GM12892 (cell line): ENCODE measurements at regions not wholly inside any gene's neighbourhood (a gene's known extent, or its start where the extent isn't known, plus 50 kb on each side); places are given as distances from the start of the nearest gene placed in this dataset.
"Not testable (repeated sequence)": the region's sequence is repeated elsewhere in the genome, so short reads cannot be mapped to it uniquely, and the experiment has no call there.

Experiments used
- DNase-seq: peaks from one replicate; pipeline ENCODE4 v3.0.0; 2011; ENCODE audit not compliant: insufficient read length
- FAIRE-seq: peaks from 2 replicates; lab custom pipeline; 2011; peaks lifted over from hg19 to GRCh38; lab: Jason Lieb, UNC
- POLR2A ChIP-seq: IDR thresholded peaks from 2 replicates; pipeline ENCODE4 v1.6.1; 2011; ENCODE audit warnings: low read depth, low read length, control low read depth
- POLR2AphosphoS5 ChIP-seq: IDR thresholded peaks from 2 replicates; pipeline ENCODE4 v1.6.1; 2011; ENCODE audit warnings: low read depth, low read length, control low read depth
- TAF1 ChIP-seq: IDR thresholded peaks from 2 replicates; pipeline ENCODE4 v1.6.1; 2011; ENCODE audit warnings: low read depth, mild to moderate bottlenecking, control low read depth, low read length, borderline replicate concordance

GRCh38 chr7:131646203-131646602 lies 89.8 kb upstream of the PODXL start:
- TF ChIP-seq POLR2A (no peak), POLR2AphosphoS5 (no peak), TAF1 (no peak)
- DNase-seq = no peak
- FAIRE-seq = no peak

GRCh38 chr7:131642429-131642828 lies 86.0 kb upstream of the PODXL start:
- TF ChIP-seq POLR2A = no peak
- TF ChIP-seq TAF1 = no peak
- no peak for TF ChIP-seq POLR2AphosphoS5
- DNase-seq (no peak), FAIRE-seq (no peak)

- FAIRE-seq (no peak), DNase-seq (no peak)
- no peak for TF ChIP-seq POLR2A
- TF ChIP-seq TAF1 = no peak
- TF ChIP-seq POLR2AphosphoS5 = no peak
These were observed 84.3 kb upstream of the PODXL start for GRCh38 chr7:131640686-131641085.

GRCh38 chr7:131638641-131639430 lies 82.4 kb upstream of the PODXL start:
- no peak for DNase-seq
- TF ChIP-seq POLR2AphosphoS5 (no peak), TAF1 (no peak), POLR2A (no peak)
- no peak for FAIRE-seq

GRCh38 chr7:131637859-131638258 lies 81.4 kb upstream of the PODXL start:
- no peak for DNase-seq
- TF ChIP-seq POLR2AphosphoS5 (no peak), TAF1 (no peak), POLR2A (no peak)
- no peak for FAIRE-seq

GRCh38 chr7:131636092-131636491 lies 79.7 kb upstream of the PODXL start:
- no peak for DNase-seq
- no peak for FAIRE-seq
- TF ChIP-seq TAF1 (no peak), POLR2A (no peak), POLR2AphosphoS5 (no peak)

GRCh38 chr7:131634197-131634596 lies 77.8 kb upstream of the PODXL start:
- FAIRE-seq, DNase-seq: not testable (repeated sequence)

GRCh38 chr7:131633342-131633843 lies 77.0 kb upstream of the PODXL start:
- no peak for FAIRE-seq
- TF ChIP-seq POLR2AphosphoS5 = no peak
- no peak for TF ChIP-seq TAF1
- TF ChIP-seq POLR2A = no peak
- no peak for DNase-seq

GRCh38 chr7:131630427-131630826 lies 74.0 kb upstream of the PODXL start:
- TF ChIP-seq POLR2A (no peak), POLR2AphosphoS5 (no peak), TAF1 (no peak)
- no peak for DNase-seq
- FAIRE-seq = no peak

- DNase-seq (no peak), FAIRE-seq (no peak)
- TF ChIP-seq TAF1 = no peak
- TF ChIP-seq POLR2AphosphoS5 = no peak
- TF ChIP-seq POLR2A = no peak
These were observed 72.9 kb upstream of the PODXL start for GRCh38 chr7:131629217-131629882.

- TF ChIP-seq TAF1 (no peak), POLR2A (no peak)
- DNase-seq = no peak
These were observed 72.2 kb upstream of the PODXL start for GRCh38 chr7:131628634-131629033.

GRCh38 chr7:131627735-131628190 lies 71.3 kb upstream of the PODXL start:
- no peak for DNase-seq

More at GRCh38 chr7:131628634-131629033, 72.2 kb upstream of the PODXL start:
- FAIRE-seq = no peak

More at GRCh38 chr7:131627735-131628190, 71.3 kb upstream of the PODXL start:
- FAIRE-seq = no peak
- TF ChIP-seq TAF1 = no peak
- no peak for TF ChIP-seq POLR2AphosphoS5
- TF ChIP-seq POLR2A = no peak
